Neural progenitor cell (in vitro differentiated cells): ENCODE measurements at regions not wholly inside any gene's neighbourhood (a gene's known extent, or its start where the extent isn't known, plus 50 kb on each side); places are given as distances from the start of the nearest gene placed in this dataset.

Experiments
- CTCF ChIP-seq: fragments of 200-600 bp; sonication (generic); IDR thresholded peaks from 2 replicates; pipeline ENCODE4 v1.5.1; 2017; ENCODE audit warnings: antibody characterized with exemption, mild to moderate bottlenecking
- EZH2 ChIP-seq: fragments of 200-600 bp; sonication (generic); IDR thresholded peaks from 2 replicates; pipeline ENCODE4 v1.6.1; 2017; ENCODE audit warnings: antibody characterized with exemption, mild to moderate bottlenecking, moderate library complexity
- EZH2phosphoT487 ChIP-seq: fragments of 200-600 bp; sonication (generic); IDR thresholded peaks from 2 replicates; pipeline ENCODE4 v1.6.1; 2017; ENCODE audit warnings: antibody characterized with exemption

DNA sequence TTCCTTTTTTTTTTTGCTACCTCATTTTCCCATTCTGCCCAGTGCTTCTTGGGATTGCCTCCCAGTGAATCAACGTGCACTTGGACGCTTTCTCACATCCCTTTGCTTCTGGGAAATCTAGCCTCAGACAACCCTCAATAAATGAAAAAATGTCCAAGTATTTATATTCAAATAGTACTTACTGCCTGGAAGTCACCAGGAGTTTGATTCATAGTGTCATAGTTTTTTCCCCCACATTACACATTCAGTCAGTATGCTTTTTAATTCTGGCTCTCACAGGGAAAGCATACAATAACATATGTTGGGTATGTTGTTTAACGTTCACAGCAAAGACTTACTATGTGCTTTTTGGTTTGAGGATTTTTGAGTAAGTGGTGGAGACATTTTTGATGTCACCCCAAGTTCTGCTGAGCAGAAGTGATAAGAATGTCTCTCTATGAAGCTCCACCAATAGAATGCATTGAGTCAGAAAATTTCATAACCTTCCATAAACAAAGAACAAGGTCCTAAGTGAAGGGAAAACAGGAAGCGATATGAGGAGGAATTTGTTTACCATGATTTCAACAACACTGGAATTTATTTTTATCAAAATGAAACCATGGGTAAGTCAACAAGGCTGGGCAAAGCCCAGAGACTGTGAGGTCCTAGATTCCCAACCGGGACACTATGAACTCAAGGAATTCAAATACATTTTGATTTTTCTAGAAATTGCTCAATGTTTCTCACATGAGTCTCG, 301.2 kb upstream of the BMP2 start:
- TF ChIP-seq CTCF (no peak), EZH2 (no peak), EZH2phosphoT487 (no peak)
